Activated CD4-positive, alpha-beta memory T cell treated with anti-CD3 and anti-CD28 coated beads, Interleukin-2, amount 10 ng/mL, durations not matched to agents 7 days and 5 days (primary cell): ENCODE measurements at regions not wholly inside any gene's neighbourhood (a gene's known extent, or its start where the extent isn't known, plus 50 kb on each side); places are given as distances from the start of the nearest gene placed in this dataset.

Experiments used
- CTCF ChIA-PET: fragments of 350-600 bp; sonication (Branson Sonifier 250); formaldehyde crosslinking; loops from one replicate; lab custom pipeline; 2021; ENCODE audit warnings: antibody characterized with exemption, inconsistent platforms; lab: Charles Lee
- POLR2A ChIA-PET: fragments of 350-600 bp; sonication (Branson Sonifier 250); formaldehyde crosslinking; loops from one replicate; lab custom pipeline; 2021; ENCODE audit warnings: antibody characterized with exemption; lab: Charles Lee
- DNase-seq: peaks from one replicate; pipeline ENCODE4 v3.0.0-alpha.2; 2020
- H3K27ac Mint-ChIP-seq: one replicate; pipeline ENCODE4 v1.8.0; 2021; ENCODE audit warnings: mild to moderate bottlenecking, mixed read lengths
- H3K27me3 Mint-ChIP-seq: one replicate; pipeline ENCODE4 v1.8.0; 2021; ENCODE audit warnings: mixed read lengths
- H3K36me3 Mint-ChIP-seq: one replicate; pipeline ENCODE4 v1.8.0; 2021; ENCODE audit warnings: low read depth, mixed read lengths
- H3K4me1 Mint-ChIP-seq: one replicate; pipeline ENCODE4 v1.8.0; 2021; ENCODE audit warnings: mixed read lengths
- H3K4me3 Mint-ChIP-seq: one replicate; pipeline ENCODE4 v1.8.0; 2021; ENCODE audit warnings: mild to moderate bottlenecking, mixed read lengths
- H3K9me3 Mint-ChIP-seq: one replicate; pipeline ENCODE4 v1.8.0; 2021; ENCODE audit warnings: mixed read lengths

- Mint-ChIP-seq H3K27me3 (no peaks in the 10 kb centered on the region), H3K4me3 (no peak overlapping the region), H3K27ac (no peak overlapping the region), H3K9me3 (peaks cover 3% of the 10 kb centered on the region), H3K36me3 (no peaks in the 10 kb centered on the region), H3K4me1 (no peaks in the 10 kb centered on the region)
- DNase-seq, result no peak
- POLR2A ChIA-PET, result no interaction called here
- CTCF ChIA-PET, result no interaction called here
Measured at GRCh38 chr3:135456108-135456790, 509.3 kb upstream of the PPP2R3A start.

- no peaks in the 10 kb centered on the region for H3K27me3 Mint-ChIP-seq
- POLR2A ChIA-PET, result no interaction called here
Measured at GRCh38 chr3:135458541-135459322, 506.8 kb upstream of the PPP2R3A start.

GRCh38 chr3:135460273-135460672 lies 505.3 kb upstream of the PPP2R3A start:
- H3K4me3 Mint-ChIP-seq, result no peak overlapping the region
- POLR2A ChIA-PET, result no interaction called here
- H3K9me3 Mint-ChIP-seq, result no peaks in the 10 kb centered on the region
- no peaks in the 10 kb centered on the region for H3K4me1 Mint-ChIP-seq
- no peak overlapping the region for H3K27ac Mint-ChIP-seq
- no peak for DNase-seq
- H3K36me3 Mint-ChIP-seq, result no peaks in the 10 kb centered on the region
- no peaks in the 10 kb centered on the region for H3K27me3 Mint-ChIP-seq
- CTCF ChIA-PET, result no interaction called here

More at GRCh38 chr3:135458541-135459322, 506.8 kb upstream of the PPP2R3A start:
- no peak overlapping the region for H3K27ac Mint-ChIP-seq
- no peaks in the 10 kb centered on the region for H3K9me3 Mint-ChIP-seq
- DNase-seq, result no peak
- CTCF ChIA-PET, result no interaction called here
- H3K4me1 Mint-ChIP-seq, result no peaks in the 10 kb centered on the region
- H3K4me3 Mint-ChIP-seq, result no peak overlapping the region
- H3K36me3 Mint-ChIP-seq, result no peaks in the 10 kb centered on the region

GRCh38 chr3:135471911-135472310 lies 493.6 kb upstream of the PPP2R3A start:
- H3K4me1 Mint-ChIP-seq, result no peaks in the 10 kb centered on the region
- no peak overlapping the region for H3K4me3 Mint-ChIP-seq
- no peak overlapping the region for H3K27ac Mint-ChIP-seq
- no peaks in the 10 kb centered on the region for H3K36me3 Mint-ChIP-seq
- H3K9me3 Mint-ChIP-seq, result no peaks in the 10 kb centered on the region
- H3K27me3 Mint-ChIP-seq, result no peaks in the 10 kb centered on the region
- DNase-seq, result no peak
- ChIA-PET CTCF (no interaction called here), POLR2A (no interaction called here)

- CTCF ChIA-PET, result no interaction called here
- Mint-ChIP-seq H3K36me3 (no peaks in the 10 kb centered on the region), H3K27me3 (no peaks in the 10 kb centered on the region)
Measured at GRCh38 chr3:135473449-135473848, 492.1 kb upstream of the PPP2R3A start.

GRCh38 chr3:135487261-135487660 lies 478.3 kb upstream of the PPP2R3A start:
- Mint-ChIP-seq H3K9me3 (no peaks in the 10 kb centered on the region), H3K27me3 (no peaks in the 10 kb centered on the region)

More at GRCh38 chr3:135473449-135473848, 492.1 kb upstream of the PPP2R3A start:
- Mint-ChIP-seq H3K4me3 (no peak overlapping the region), H3K27ac (no peak overlapping the region), H3K9me3 (no peaks in the 10 kb centered on the region), H3K4me1 (no peaks in the 10 kb centered on the region)
- DNase-seq, result no peak
- POLR2A ChIA-PET, result no interaction called here

GRCh38 chr3:135490219-135490915 lies 475.2 kb upstream of the PPP2R3A start:
- POLR2A ChIA-PET, result no interaction called here
- no peaks in the 10 kb centered on the region for H3K4me1 Mint-ChIP-seq
- no peak for DNase-seq
- no peaks in the 10 kb centered on the region for H3K36me3 Mint-ChIP-seq
- H3K9me3 Mint-ChIP-seq, result no peaks in the 10 kb centered on the region
- H3K27ac Mint-ChIP-seq, result no peak overlapping the region
- H3K4me3 Mint-ChIP-seq, result no peak overlapping the region
- no peaks in the 10 kb centered on the region for H3K27me3 Mint-ChIP-seq
- CTCF ChIA-PET, result interaction anchor here (0.7 kb wide), 1 partner anchor 13 kb away, joined by 3 read pairs; no protein-coding TSS in a partner anchor

More at GRCh38 chr3:135487261-135487660, 478.3 kb upstream of the PPP2R3A start:
- CTCF ChIA-PET, result no interaction called here
- Mint-ChIP-seq H3K27ac (no peak overlapping the region), H3K4me3 (no peak overlapping the region), H3K4me1 (no peaks in the 10 kb centered on the region), H3K36me3 (no peaks in the 10 kb centered on the region)
- DNase-seq, result no peak
- POLR2A ChIA-PET, result no interaction called here

- ChIA-PET CTCF (no interaction called here), POLR2A (no interaction called here)
- Mint-ChIP-seq H3K4me1 (no peaks in the 10 kb centered on the region), H3K4me3 (no peak overlapping the region), H3K36me3 (no peaks in the 10 kb centered on the region), H3K9me3 (no peaks in the 10 kb centered on the region), H3K27me3 (no peaks in the 10 kb centered on the region), H3K27ac (no peak overlapping the region)
- DNase-seq, result no peak
Measured at GRCh38 chr3:135491491-135492205, 473.9 kb upstream of the PPP2R3A start.

GRCh38 chr3:135495891-135496290 lies 469.6 kb upstream of the PPP2R3A start:
- CTCF ChIA-PET, result no interaction called here

GRCh38 chr3:135497979-135498378 lies 467.5 kb upstream of the PPP2R3A start:
- H3K9me3 Mint-ChIP-seq, result no peaks in the 10 kb centered on the region
- CTCF ChIA-PET, result no interaction called here
- H3K36me3 Mint-ChIP-seq, result no peaks in the 10 kb centered on the region
- DNase-seq, result no peak
- POLR2A ChIA-PET, result no interaction called here
- no peak overlapping the region for H3K4me3 Mint-ChIP-seq
- no peak overlapping the region for H3K27ac Mint-ChIP-seq
- H3K27me3 Mint-ChIP-seq, result no peaks in the 10 kb centered on the region
- no peaks in the 10 kb centered on the region for H3K4me1 Mint-ChIP-seq

More at GRCh38 chr3:135495891-135496290, 469.6 kb upstream of the PPP2R3A start:
- no peaks in the 10 kb centered on the region for H3K9me3 Mint-ChIP-seq
- H3K27ac Mint-ChIP-seq, result no peak overlapping the region
- POLR2A ChIA-PET, result no interaction called here
- H3K36me3 Mint-ChIP-seq, result no peaks in the 10 kb centered on the region
- no peaks in the 10 kb centered on the region for H3K4me1 Mint-ChIP-seq
- DNase-seq, result no peak
- no peak overlapping the region for H3K4me3 Mint-ChIP-seq
- H3K27me3 Mint-ChIP-seq, result no peaks in the 10 kb centered on the region

GRCh38 chr3:135499426-135499825 lies 466.1 kb upstream of the PPP2R3A start:
- H3K9me3 Mint-ChIP-seq, result no peaks in the 10 kb centered on the region
- no peaks in the 10 kb centered on the region for H3K4me1 Mint-ChIP-seq
- no peak for DNase-seq
- CTCF ChIA-PET, result no interaction called here
- H3K36me3 Mint-ChIP-seq, result no peaks in the 10 kb centered on the region
- no peak overlapping the region for H3K27ac Mint-ChIP-seq
- H3K4me3 Mint-ChIP-seq, result no peak overlapping the region
- no peaks in the 10 kb centered on the region for H3K27me3 Mint-ChIP-seq
- POLR2A ChIA-PET, result no interaction called here

GRCh38 chr3:135500034-135500433 lies 465.5 kb upstream of the PPP2R3A start:
- no peak for DNase-seq
- ChIA-PET CTCF (no interaction called here), POLR2A (no interaction called here)
- no peak overlapping the region for H3K27ac Mint-ChIP-seq
- H3K27me3 Mint-ChIP-seq, result no peaks in the 10 kb centered on the region
- no peaks in the 10 kb centered on the region for H3K36me3 Mint-ChIP-seq
- no peaks in the 10 kb centered on the region for H3K9me3 Mint-ChIP-seq
- no peak overlapping the region for H3K4me3 Mint-ChIP-seq
- no peaks in the 10 kb centered on the region for H3K4me1 Mint-ChIP-seq
